ENCODE measurements at regions not wholly inside any gene's neighbourhood (a gene's known extent, or its start where the extent isn't known, plus 50 kb on each side); places are given as distances from the start of the nearest gene placed in this dataset.

DNA sequence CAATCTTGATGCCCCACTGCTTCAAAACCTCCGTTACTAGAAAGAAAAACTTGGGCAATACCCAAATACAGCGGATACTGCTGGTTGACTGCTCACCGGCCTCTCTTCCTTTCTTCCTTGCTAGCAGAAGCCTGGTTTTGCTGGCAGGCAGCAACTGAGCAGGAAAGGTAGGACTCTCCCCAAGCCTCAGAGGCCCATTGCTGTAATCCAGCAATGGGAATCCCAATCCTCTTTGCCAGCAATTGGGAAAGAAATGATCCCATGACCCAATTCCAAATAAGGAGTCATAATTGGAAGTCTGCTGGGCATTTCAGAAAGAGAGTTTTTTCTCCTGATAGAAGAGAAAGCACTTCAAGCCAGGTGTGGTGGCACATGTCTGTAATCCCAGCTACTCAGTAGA lies 394.5 kb downstream of the BCOR start:
- no peak for DNase-seq (ENCODE audit: low spot score)

DNA sequence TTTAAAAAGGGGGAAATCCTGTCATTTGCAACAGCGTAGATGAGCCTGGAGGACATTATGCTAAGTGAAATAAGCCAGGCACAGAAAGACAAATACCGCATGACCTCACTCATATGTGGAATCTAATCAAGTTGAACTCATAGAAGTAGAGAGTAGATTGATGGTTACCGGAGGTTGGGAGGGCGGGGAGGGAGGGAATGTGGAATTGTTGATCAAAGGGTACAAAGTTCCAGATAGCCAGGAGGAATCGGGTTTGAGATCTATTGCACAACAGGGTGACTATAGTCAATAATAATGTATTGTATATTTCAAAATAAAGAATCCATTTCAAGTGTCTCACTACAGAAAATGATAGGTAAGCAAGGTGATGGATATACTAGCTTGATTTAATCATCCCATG lies 393.2 kb downstream of the BCOR start:
- no peak for DNase-seq (ENCODE audit: low spot score)

DNA sequence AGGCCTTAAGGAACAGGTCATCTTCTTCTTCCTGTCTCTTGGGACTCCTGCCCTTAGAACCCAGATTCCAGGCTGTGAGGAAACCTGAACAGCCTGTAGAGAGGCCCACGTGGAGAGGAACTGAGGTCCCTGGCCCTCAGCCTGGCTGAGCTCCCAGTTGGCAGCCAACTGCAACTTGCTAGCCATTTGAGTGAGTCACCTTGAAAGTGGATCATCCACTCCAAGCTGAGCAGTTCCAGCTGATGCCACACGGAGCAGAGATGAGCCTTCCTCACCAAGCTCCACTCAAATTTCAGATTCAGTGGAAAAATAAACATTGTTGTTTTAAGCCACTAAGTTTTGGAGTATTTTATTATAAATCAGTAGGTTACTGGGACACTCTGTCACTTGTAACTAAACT lies 392.5 kb downstream of the BCOR start:
- peak; percentile 81 for DNase-seq (ENCODE audit: low spot score)

DNA sequence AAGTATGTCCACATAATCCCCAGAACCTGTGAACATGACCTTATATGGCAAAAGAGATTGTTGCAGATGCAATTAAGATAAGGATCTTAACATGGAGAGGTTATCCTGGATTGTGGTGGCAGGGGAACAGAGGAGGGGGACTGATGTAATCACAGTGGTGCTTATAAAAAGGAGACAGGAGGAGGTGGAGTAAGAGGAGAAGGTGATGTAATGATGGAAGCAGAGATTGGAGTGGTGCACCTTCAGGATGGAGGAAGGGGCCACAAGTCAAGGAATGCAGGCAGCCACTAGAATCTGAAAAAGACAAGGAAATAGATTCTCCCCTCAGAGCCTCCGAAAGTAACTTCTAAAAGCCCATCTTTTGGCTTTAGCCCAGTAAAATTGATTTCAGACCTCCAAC lies 388.4 kb downstream of the BCOR start:
- DNase-seq (ENCODE audit: low spot score), result no peak

DNA sequence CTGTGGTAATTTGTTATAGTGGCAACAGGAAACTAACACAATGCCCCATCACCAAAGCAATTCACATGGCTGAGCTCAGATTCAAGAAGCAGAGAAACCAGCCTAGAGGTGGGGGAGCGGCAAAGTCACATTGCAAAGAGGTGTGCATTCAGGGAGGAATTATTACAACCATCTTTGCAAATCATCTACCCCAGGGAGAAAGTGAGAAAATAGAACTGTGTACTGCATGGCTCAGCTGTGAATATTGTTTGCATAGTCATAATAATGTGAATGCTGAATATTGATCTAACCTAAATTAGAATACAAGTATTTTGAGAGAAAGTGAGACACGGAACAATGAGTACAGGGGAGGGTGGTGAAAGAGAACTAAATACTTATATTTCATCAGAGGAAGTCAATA lies 387.9 kb downstream of the BCOR start:
- no peak for DNase-seq (ENCODE audit: low spot score)

DNA sequence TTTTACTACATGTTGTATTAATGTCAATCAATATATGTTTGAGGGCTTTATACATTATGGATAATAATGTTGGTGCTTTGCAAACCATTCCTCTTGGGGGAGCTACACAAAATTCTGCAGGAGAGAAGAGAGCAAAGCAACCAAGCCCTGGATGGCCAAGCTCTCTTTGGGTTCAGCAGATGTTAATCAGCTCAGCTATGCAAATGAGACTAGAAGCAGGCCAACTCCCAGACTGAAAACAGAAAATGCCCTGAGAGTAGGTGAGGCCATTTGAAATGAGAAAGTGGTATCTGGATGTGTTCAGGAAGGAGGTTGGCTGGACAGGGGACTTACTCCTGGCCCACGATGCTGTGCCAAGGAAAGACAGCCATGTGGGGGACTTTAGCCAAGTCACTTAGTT lies 387.0 kb downstream of the BCOR start:
- no peak for DNase-seq (ENCODE audit: low spot score)

DNA sequence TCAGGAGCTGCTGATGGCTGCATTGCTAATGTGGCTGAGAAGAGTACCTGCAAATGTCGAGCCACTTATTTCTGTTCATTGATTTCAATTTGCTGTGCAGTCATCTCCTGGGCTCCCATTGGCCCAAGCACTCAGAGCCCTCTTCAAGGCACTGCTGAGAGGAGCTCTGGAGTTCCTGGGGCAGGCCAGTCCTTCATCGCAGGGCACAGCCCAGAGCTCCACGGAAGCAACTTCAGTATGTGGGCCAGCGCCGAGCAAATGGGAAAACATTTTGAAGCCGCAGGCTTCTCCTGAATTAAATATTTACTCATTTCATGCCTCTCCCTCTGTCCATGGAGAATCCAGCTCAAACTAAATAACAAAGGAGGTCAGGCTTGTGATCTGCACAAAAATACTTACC lies 383.3 kb downstream of the BCOR start:
- no peak for DNase-seq (ENCODE audit: low spot score)

DNA sequence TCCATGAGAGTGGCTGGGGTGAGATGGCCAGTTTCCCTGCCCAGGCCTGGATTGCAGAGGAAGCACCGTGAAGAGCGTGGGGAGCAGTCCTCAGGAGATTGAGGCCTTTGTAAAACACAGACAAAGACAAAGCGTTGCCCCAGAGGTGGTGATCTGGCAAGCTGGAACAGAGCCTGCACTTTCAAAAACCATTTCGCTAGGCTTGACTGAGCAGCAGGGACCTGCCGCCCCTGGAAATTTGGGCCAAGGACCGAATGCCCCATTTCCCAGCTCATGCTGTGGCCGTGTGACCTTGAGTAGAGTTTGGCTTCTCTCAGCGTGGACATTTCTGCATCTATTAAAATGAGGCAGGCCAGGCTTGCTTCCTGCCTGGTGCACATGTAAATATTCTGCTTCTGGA lies 381.4 kb downstream of the BCOR start:
- no peak for DNase-seq (ENCODE audit: low spot score)

DNA sequence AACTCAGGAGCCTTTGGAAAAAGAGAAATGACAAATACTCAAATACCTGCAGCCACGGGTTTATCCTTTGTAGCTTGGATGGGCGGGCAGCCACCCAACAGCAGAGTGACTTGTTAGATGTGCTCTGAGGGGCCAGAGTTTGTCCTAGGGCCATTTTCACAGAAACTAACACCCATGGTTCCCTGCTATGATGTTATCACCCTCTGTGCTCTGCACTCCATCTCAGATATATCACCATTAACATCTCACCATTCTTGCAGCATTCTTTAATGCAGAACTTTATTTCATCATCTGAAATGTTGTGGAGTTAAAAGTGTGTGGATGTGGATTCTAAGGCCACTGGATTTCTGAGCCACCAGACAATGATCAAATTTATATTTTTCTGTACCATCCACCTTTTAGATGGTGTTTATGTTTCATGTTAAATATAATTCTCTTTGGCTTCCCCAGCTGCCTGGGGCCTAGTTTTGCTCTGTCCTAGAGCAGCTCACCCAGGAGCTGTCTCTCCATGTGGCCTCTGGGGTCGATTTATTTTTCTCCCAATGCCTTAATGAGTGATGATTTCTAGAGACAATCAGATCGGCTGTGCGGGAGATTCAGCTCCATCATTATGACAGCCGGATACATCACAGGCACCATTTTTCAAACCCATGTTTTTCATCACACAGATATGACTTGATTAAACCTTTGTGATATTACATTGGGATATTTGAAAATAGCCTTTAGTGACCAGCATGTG lies 380.8 kb downstream of the BCOR start:
- DNase-seq (ENCODE audit: low spot score), result no peak

DNA sequence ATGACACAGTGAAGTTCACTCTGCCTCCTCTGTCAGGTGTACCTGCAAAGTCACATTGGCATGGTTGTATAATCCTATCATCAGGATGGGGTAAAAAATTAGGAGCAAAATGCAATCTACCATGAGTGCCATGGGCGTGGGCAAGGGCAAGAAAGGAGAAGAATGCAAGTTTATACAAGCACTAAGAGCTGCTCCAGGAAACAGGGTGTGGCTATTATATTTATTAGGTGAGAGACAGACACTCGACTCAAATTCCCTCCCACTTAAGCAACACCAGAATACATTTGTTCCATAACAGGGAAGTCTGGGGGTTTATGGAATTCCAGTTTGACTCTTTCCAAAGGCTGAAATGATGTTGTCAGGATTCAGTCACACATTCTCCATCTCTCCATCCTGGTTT lies 378.8 kb downstream of the BCOR start:
- no peak for DNase-seq (ENCODE audit: low spot score)

DNA sequence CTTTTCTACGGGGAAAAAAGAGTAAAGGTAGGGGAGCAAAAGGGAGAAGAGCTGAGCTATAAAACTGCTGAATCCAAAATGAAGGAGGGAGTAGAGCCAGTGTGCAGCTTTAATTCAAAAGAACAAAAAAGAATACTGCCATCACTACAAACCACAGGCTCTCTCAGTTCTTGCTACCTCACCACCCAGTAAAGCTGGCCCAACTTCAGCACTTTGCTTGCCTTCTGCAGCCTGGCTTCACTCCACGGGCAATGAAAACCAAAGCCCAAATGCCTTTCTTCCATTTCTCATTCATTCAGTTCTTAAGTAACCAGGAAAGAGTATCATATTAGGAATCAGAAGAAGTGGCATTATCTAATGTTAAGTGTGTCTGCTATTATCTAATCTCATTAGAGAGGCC lies 376.8 kb downstream of the BCOR start:
- DNase-seq (ENCODE audit: low spot score), result no peak

DNA sequence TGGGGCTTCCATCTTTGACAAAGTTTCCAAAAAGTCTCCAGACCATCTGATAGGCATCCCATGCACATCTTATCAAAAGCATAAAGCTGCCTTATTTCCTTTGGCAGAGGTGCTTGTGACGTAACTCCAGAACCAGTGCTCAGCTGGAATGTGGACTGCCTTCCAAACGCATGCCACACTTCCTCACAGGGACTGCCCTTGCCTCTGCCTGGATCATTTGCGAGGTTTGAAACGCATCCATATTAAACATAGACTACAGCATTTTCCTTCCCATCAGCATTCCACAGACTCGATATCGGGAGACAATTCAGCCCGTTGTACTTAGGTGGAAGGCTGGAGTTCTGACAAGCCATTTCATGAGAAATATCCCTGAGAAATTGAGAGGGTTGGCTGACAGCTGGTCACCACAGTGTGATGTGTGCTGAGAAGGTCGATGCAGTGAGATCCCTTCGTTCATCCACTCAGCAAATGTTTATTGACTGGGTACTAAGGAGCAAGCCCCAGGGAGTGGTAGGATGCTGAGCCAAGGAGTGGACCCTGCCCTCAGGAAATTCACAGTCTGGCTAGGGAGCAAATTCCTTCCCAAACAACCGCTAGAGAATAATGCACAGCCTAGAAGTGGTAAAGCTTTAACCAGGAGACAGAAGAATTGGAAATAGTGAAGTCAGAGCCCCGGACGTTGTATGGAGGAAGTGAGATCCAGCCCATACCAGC lies 376.0 kb downstream of the BCOR start:
- no peak for DNase-seq (ENCODE audit: low spot score)

DNA sequence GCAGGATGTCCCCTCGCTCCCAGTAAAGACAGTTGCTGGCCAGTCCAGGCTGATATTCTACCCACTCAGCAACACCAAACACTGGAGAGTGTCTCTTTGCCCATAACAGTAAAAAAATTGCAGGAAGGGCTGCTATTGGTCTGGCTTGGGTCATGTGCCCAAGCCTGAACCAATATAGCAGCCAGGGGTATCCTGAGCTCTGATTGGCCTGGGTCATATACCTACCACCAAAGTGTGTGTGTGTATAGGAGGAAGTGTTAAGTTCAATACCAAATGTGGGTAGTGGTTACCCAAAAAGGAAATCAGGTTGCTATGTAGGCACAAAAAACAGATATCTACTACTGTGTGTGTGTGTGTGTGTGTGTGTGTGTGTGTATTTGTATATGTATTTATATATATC lies 373.2 kb downstream of the BCOR start:
- no peak for DNase-seq (ENCODE audit: low spot score)

DNA sequence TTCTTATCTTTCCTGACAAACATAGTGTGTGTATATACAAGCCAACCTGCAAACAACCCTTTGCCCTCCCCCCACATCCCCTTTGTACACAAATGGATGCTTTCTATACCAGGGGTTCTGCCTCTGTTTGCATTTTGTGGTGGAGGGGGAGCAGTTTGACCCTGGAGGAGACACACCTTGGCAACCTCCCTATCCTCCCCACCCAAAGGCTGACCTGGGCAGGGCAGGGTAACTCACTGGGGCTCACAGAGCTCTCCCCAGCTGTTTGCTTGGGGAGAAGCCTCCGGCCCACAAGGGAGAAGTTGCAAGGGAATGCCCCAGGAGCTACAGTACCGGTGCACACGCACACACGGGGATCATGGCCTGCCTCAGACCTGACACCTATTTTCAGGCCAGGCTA lies 372.6 kb downstream of the BCOR start:
- DNase-seq (ENCODE audit: low spot score), result no peak

DNA sequence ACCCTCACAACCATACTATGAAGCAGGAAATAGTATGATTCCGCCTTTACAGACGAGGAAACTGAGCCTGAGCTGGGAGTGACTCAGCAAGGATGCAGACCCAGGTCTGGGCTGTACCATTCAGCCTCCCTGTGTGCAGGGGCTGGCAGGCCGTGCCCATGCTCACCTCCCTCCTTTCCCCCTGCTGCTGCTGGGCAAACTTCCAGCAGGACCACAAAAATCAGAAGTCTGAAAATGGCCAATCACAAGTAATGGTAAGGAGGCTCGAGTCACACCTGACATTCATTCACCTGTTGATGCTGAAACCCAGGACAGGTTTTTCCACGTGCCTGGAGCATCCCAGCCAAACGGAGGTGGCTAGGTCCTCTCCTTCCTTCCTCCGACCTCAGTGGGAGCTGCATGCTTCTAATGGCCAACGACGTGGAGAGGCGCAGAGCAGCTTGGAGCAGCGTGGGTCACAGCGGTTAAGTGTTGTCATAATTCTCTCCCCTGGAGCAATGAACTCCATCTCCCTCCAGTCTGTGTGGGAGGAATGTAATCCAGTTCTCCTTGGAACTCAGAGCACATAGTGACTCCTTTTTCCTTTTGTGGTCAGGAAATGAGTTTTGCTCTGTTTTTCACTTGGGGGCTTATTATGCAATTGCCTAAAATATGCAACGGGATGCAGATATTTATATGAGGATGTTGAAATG lies 371.7 kb downstream of the BCOR start:
- DNase-seq (ENCODE audit: low spot score), result peak; percentile 27

DNA sequence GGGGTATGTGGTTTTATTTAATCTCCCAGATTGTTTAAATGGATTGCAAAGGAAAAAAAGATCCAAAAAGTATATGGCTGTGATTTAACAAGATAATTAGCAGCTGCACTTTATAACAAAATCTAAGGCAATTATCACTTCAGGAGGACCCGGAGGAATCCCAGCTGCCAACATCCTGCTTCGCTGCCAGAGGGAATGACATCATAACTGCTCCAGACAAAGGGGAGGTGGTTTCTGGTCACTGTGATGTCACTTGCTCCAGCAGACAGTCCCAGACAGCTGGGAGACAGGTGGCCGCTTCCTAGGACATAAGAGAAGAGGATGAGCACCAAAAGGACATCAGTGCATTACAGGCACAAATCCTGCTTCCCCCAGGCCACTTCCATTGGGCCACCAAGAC lies 371.0 kb downstream of the BCOR start:
- peak; percentile 65 for DNase-seq (ENCODE audit: low spot score)

DNA sequence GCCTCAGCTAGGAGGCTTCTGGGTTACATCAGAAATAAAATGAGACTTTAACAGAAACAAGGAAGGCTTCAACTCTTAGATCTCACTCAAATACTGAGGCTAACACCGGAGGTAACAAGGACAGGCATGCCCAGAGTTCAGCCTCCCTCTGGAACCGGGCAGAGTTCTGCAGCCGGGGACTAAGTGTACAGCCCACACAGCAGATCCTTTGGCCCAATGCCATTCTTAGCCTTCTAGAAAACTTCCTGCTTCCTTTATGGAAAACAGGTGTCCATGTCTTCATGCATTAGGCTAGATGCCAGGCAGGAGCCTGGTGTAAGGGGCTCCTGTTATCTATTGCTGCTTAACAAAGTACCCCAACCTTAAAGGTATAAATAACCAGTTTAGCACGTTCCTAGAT lies 369.7 kb downstream of the BCOR start:
- DNase-seq (ENCODE audit: low spot score), result no peak

DNA sequence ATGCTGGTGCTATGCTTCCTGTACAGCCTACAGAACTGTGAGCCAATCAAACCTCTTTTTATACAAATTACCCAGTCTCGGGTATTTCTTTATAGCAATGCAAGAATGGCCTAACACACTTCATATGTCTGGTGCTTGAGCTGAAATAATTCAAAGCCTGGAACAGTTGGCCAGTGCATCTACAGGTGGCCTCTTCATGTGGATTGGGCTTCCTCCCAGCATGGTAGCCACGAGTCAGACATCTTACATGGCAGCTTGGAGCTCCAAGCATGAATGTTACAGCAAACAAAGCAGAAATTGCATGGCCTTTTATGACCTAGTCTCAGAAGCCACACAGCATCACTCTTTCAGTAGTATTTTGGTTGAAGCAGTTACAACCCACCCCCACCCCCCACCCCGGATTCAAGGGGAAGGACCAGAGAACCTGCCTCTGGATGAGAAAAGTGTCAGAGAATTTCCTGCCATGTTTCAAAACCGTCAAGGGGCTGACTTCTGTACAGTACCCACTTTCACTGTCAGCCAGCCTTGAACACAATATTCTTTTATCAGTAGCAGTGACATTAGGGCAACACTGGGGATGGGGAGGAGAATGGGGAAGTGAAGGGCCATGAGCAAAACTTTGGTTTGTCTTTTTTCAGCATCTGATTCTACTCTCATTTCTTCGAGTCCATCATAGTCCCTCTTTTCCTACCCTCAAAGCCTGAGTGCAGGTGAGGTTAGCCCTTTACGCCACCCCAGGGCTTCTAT lies 368.7 kb downstream of the BCOR start:
- DNase-seq (ENCODE audit: low spot score), result no peak

DNA sequence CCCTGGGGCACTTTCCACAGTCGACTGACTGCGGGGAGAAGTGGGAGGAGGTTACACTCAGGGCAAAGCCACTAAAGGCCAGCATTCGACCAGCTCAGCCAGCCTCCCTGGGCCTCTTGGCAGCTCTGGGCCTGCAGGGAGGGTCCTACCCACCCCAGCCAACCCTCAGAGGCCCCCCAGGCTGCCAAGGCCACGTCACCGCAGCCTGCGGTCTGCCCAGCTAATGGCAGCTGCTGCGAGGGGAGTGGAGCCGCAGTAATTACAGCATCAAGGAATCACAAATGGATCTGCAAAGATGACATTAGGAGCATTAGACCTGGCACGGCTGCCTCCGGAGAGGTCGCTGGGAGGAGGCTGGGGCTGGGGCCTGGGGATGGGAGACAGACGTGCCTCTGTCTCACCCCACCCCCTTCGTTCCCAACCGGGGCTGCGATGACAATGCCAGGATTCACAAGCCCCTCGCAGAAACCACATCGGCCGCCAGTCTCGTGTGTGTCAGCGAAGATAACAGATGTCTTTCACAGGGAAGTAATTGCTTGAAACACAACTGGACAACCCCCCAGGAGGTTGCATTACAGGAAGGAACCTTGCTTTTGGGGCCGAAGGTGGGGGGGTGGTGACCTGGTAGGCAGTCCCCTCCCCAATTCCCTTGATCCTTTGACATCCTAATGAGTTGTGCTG lies 367.6 kb downstream of the BCOR start:
- peak; percentile 42 for DNase-seq (ENCODE audit: low spot score)

DNA sequence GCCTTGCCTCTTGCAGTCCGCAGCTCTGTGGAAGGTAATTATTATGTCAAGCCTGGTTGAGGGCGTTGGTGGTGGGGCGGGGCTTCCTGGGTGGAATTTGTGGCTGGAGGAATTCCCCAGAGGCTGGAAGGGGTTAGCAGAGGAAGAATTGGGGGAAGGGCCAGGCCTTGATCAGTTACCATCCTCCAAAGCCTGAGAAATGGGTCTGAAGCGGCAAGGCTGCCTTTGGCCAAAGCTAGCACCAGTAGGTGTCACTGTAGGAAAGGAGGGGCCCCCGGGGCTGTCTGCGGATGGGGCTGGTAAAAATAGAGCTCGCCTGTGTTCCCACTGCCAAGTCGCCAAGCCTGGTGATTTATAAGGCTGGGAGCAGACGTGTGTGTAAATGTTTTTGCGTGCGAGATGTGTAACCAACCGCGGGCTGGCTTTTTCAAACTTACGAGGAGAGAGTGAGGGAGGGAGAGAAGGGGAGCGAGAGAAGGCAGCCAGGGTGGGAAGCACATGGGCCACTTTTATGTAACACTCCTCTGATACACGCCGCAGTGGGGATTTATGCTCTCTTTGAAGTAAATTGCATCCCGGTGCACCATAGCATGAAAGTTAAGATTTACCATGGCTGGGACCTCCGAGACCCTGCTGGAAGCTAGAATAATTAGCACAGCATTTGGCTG lies 367.0 kb downstream of the BCOR start:
- DNase-seq (ENCODE audit: low spot score), result peak; percentile 83

DNA sequence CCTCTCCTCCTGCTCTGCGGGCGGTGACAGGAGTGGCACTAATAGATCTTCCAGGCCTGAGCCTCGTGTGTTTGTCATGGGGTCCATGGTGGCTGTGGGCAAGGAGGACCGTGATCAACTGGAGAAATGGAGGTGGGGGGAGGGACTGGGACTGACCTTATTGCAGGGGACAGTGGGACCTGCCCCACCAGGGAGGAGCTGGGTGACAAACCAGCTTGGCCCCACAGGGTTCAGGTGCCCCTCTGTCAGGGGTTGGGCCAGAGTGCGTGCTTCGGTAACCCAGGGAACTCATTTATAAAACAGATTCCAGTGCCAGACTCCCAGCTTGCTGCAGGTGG lies 366.5 kb downstream of the BCOR start:
- DNase-seq (ENCODE audit: low spot score), result no peak
